ENCODE measurements at regions not wholly inside any gene's neighbourhood (a gene's known extent, or its start where the extent isn't known, plus 50 kb on each side); places are given as distances from the start of the nearest gene placed in this dataset.

DNA sequence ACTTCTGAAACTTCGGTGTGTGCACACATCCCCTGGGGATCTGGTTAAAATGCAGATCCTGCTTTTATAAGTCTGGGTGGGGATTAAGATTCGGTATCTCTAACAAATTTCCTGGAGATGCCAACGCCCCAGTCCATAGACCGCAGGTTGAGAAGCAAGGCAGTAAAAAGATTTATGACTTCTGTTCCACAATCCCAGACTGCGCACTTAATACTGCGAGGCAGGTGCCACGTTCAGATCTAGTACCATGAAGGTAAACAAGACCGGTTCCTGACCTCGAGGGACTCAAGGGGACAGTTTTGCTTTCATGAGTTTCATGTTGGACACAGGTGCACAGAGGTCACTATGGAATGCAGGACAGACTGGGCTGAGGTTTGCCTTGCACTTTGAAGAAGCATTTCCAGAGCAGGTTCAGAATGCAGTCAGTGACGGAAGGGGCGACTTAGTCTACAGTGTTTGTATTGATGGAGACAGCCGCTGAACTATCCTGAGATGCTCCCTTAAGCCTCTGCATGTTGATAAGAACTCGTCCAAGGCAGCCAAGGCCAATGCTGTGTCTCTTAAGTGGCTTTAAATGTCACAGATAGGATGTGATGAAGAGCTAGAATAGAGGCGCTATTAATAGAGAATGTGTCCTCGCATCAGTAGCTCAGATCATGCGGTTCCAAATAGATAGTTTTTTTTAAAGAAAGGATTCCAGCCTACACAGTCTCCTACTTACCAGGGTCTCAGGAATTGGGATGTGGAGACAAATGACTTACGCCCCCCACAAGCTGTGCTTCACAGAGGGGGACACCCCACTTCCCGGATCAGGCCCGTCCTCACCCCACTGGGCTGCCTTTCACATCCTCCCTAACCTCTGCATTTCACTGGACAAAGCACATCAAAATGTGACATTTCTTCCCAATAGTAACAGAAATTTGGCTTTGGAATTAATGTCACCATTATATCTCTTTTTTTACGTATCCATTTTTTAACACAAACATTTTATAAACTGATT lies 97.1 kb upstream of the IRS2 start:
- no peak for DNase-seq

- no peak for DNase-seq
These were observed 95.7 kb upstream of the IRS2 start for GRCh38 chr13:109881961-109882558.

GRCh38 chr13:109881347-109881725 lies 95.0 kb upstream of the IRS2 start:
- no peak for DNase-seq

GRCh38 chr13:109880371-109881346 lies 94.3 kb upstream of the IRS2 start:
- no peak for DNase-seq

DNA sequence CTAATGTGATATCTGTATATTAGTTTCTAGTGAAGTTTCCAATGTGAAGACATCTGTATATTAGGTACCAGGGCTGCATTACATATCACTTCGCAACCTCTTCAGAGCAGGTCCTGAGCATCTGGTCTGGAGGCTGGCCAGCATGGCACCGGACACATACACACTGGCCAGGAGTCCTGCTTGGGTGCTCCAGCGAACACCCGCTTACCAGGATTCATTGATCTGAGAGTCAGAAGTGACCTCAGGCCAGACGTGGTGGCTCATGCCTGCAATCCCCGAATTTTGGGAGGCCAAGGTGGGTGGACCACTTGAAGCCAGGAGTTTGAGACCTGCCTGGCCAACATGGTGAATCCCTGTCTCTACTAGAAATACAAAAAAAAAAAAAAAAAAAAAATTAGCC lies 93.0 kb upstream of the IRS2 start:
- no peak for DNase-seq

DNA sequence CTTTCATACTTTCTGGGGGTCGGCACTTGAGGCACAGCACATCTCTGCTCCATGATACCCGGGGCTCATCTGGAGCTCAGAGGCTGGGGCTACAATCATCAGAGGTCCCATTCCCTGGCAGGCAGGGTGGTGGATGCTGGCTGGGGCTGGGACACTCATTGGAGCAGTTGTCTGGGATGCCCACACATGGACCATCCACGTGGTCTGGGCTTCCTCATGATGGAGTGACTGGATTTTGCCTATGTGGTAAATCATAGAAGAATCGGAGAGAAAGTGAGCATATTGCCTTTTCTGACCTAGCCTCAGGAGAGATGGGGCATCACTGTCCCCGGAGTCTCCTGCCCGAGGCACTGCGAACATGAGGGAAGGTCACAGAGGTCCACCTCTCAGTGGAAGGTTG lies 91.4 kb upstream of the IRS2 start:
- no peak for DNase-seq

DNA sequence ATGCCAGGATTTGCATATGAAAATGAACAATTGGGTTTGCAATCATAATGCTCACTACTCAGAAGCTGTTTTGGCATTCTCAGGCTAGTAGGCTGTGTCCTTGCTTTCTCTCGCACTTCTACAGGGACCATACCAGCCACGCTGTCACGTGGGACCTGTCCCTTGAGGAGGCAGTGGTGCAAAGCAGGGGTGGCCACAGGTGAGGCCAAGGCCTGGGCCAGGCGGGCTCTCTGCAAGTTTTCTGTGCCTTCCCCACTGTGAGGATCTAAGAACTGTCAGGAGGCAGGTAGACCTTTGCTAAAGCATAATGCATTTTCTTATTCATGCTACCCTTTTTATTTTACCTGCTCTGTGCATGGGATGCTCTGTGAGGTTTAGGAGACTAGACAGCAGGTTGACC lies 89.4 kb upstream of the IRS2 start:
- DNase-seq, result no peak

- DNase-seq, result no peak
These were observed 88.4 kb upstream of the IRS2 start for GRCh38 chr13:109874484-109875454.

GRCh38 chr13:109873351-109874123 lies 87.2 kb upstream of the IRS2 start:
- no peak for DNase-seq

- no peak for DNase-seq
These were observed 86.5 kb upstream of the IRS2 start for GRCh38 chr13:109872864-109873263.

DNA sequence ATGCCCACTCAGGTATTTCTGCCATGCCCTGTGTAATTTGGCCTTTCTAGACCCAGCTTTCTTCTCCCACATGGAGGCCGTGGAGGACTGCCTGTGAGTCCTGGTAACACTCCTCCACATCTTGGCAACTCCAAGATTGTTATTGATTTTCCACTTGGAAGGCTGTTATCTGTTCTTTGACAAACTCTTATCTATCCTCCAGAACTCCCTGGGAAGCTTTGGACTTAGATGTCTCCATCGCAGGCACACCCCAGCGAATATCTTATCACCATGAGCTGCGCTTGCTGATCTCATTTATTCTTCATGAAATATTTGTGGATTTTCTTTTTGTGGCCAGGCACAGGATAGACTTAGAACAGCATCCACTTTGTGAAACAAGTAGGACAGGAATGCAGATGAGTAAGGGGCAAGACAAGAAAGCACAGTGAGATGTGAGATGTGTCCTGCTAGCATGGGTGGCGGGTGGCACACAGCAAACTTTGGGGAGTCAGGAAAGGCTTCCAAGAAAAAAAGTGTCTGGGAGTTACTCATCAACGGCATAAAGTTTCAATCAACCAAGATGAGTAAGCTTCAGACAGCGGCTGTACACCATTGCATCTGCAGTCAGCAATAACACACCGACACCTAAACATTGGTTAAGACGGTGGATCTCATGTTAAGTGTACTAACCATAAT lies 84.5 kb upstream of the IRS2 start:
- DNase-seq, result no peak

DNA sequence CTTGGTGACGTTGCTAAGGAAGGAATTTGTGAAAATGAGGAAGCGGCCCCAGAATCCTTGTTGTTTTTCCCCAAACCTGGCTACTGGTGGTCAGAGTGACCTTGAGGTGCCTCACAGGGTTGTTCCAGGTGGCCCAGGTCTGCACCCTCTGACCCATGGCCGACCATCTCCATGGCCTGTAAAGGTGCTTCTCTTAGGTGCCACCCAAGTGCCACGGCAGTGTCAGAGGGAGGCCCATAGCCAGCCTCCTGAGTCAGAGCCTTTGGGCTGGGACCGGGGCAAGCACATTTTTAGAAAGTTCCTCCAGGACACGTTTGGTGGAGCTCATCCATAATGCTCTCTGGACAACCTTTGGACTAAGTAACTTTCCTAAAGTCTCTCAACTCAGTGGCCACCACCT lies 83.9 kb upstream of the IRS2 start:
- DNase-seq, result no peak

GRCh38 chr13:109869312-109870237 lies 83.2 kb upstream of the IRS2 start:
- peak; percentile 73 for DNase-seq

GRCh38 chr13:109868578-109869311 lies 82.4 kb upstream of the IRS2 start:
- no peak for DNase-seq

DNA sequence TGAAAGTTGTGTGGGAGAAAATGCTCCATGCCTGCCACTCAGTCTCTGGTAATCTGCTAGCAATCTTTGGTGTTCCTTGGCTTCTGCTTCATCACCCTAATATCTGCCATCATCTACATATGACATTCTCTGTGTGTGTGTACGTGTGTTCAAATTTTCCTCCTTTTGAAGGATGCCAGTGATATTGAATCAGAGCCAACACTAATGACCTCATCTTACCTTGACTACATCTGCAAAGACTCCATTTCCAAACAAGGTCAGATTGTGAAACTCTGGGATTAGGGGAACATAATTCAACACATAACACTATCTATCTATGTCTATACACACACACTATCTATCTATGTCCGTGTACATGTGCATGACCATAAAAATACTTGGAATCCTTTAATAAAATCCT lies 81.4 kb upstream of the IRS2 start:
- no peak for DNase-seq

- DNase-seq, result no peak
These were observed 76.2 kb upstream of the IRS2 start for GRCh38 chr13:109862627-109863026.

DNA sequence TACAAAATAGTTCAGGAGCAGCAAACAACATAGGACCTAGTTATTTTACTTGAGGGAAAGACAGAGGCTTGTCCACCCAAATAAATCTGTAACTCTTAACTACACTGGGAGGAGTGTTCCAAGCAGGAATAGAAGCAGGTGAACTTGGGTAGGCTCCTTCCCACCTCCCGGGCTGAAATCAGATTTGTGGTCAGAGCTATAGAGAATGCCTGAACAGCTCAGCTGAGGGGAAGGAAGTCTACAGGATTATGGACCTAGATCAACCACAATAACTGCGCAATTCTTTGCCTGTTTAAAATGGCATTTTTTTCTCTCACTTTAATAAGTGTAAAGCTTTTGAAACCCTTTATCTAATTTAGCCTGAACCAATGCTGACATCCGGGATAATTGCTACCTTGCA lies 73.5 kb upstream of the IRS2 start:
- DNase-seq, result no peak
